Transverse colon (tissue), 4 donors: ENCODE measurements at regions not wholly inside any gene's neighbourhood (a gene's known extent, or its start where the extent isn't known, plus 50 kb on each side); places are given as distances from the start of the nearest gene placed in this dataset.
A peak's percentile ranks its signal among the peaks of the same experiment; 100 is the strongest.

ENCODE experiments used
- DNase-seq: peaks from one replicate; pipeline ENCODE4 v3.0.0-alpha.2; 2019
- H3K27ac ChIP-seq, 4 donors: fragments of 200-600 bp; sonication (generic); 2 replicates each; pipeline ENCODE4 v1.5.1; 2016 to 2018; ENCODE audit warnings: inconsistent platforms in 4 of 4
- H3K27me3 ChIP-seq: fragments of 200-600 bp; sonication (generic); 2 replicates; pipeline ENCODE4 v1.5.1; 2017; ENCODE audit warnings: inconsistent platforms
- H3K36me3 ChIP-seq, 4 donors: fragments of 200-600 bp; sonication (generic); 2 replicates each; pipeline ENCODE4 v1.5.1; 2017 to 2019; ENCODE audit warnings: inconsistent platforms in 4 of 4
- H3K4me1 ChIP-seq, 4 donors: fragments of 200-600 bp; sonication (generic); 2 replicates each; pipeline ENCODE4 v1.5.1; 2017 to 2020; ENCODE audit warnings: inconsistent platforms in 4 of 4
- H3K4me3 ChIP-seq, 4 donors: fragments of 200-600 bp; sonication (generic); 1 replicate in 1 of 4; 2 replicates in 3 of 4; pipeline versions ENCODE4 v1.5.1 to v1.6.1; 2017 to 2019; ENCODE audit warnings: inconsistent platforms in 4 of 4
- H3K9me3 ChIP-seq, 2 donors: fragments of 200-600 bp; sonication (generic); 2 replicates each; pipeline ENCODE4 v1.5.1; 2017 to 2019; ENCODE audit warnings: inconsistent platforms in 2 of 2
- EP300 ChIP-seq: sonication (generic); formaldehyde crosslinking; IDR thresholded peaks from one replicate; pipeline ENCODE4 v1.6.1; 2017; ENCODE audit warnings: antibody characterized with exemption, low read depth
- POLR2A ChIP-seq: fragments of 450-650 bp; IDR thresholded peaks from one replicate; pipeline ENCODE4 v1.6.1; 2016; ENCODE audit warnings: antibody characterized with exemption, mild to moderate bottlenecking, moderate library complexity
- POLR2AphosphoS5 ChIP-seq, 3 donors: sonication (generic); formaldehyde crosslinking; IDR thresholded peaks; one replicate each; pipeline ENCODE4 v1.6.1; 2016; ENCODE audit warnings: antibody characterized with exemption in 3 of 3
- WGBS, 2 donors: methylation state at CpG; one replicate each; pipeline ENCODE4 v1.1.5; 2018; ENCODE audit warnings: low coverage in 1 of 2; 5-methylcytosine and 5-hydroxymethylcytosine counted together
- in situ Hi-C, 4 donors: fragments of 200-750 bp; cut with MboI; loops; one replicate each; pipeline versions ENCODE4 v1.15.0 to v1.15.1; 2017; ENCODE audit warnings: low sequenced_read_pairs in 3 of 4, low pct_ligation_motif_present in 1 of 4, low pct_unique_long_range_greater_than_20kb in 1 of 4
- intact Hi-C: fragments of 100-400 bp; cut with DNase I; formaldehyde crosslinking; loops from one replicate; pipeline ENCODE4 v1.15.1; 2023; ENCODE audit warnings: low total_unique reads
- TF ChIP-seq, protein P1 (sequence below), 5 experiments: fragments of 200-600 bp in 3 of 5; fragments of 450-650 bp in 2 of 5; sonication (generic) in 3 of 5; IDR thresholded peaks; 1 replicate in 2 of 5; 2 replicates in 3 of 5; pipeline ENCODE4 v1.5.1; 2016 to 2017; ENCODE audit warnings: antibody characterized with exemption in 5 of 5, inconsistent platforms in 3 of 5, mild to moderate bottlenecking in 2 of 5, moderate library complexity in 1 of 5

DNA sequence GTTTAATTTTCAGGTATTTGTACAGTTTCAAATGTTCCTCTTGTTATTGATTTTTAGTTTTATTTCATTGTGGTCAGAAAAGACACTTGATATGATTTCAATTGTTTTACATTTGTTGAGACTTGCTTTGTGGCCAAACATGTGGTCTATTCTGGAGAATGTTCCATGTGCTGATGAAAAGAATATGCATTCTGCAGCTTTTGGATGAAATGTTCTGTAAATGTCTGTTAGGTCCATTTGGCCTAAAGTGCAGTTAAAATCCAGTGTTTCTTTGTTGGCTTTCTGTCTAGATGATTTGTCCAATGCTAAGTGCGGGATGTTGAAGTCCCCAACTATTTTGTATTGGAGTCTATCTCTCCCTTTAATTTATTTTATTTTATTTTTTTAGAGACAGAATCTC, 70.5 kb downstream of the ZNF503 start:
- Histone ChIP-seq H3K27ac (no peak overlapping the region), H3K4me1 (no peaks in the 10 kb centered on the region), H3K4me3 (no peak overlapping the region), H3K27me3 (no peaks in the 10 kb centered on the region), H3K36me3 (no peaks in the 10 kb centered on the region), H3K9me3 (no peaks in the 10 kb centered on the region)
- in situ Hi-C loops: no loop called here
- WGBS, 2 donors: 100% methylated on average over 1 of the region's 1 CpG
- TF ChIP-seq, protein P1, sequence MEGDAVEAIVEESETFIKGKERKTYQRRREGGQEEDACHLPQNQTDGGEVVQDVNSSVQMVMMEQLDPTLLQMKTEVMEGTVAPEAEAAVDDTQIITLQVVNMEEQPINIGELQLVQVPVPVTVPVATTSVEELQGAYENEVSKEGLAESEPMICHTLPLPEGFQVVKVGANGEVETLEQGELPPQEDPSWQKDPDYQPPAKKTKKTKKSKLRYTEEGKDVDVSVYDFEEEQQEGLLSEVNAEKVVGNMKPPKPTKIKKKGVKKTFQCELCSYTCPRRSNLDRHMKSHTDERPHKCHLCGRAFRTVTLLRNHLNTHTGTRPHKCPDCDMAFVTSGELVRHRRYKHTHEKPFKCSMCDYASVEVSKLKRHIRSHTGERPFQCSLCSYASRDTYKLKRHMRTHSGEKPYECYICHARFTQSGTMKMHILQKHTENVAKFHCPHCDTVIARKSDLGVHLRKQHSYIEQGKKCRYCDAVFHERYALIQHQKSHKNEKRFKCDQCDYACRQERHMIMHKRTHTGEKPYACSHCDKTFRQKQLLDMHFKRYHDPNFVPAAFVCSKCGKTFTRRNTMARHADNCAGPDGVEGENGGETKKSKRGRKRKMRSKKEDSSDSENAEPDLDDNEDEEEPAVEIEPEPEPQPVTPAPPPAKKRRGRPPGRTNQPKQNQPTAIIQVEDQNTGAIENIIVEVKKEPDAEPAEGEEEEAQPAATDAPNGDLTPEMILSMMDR (IDR thresholded peaks at IDR 0.05): no peak
- no peak for TF ChIP-seq POLR2AphosphoS5 (IDR thresholded peaks at IDR 0.05)
- no peak for TF ChIP-seq POLR2A
- no peak for TF ChIP-seq EP300
- intact Hi-C loops: no loop called here
- DNase-seq: no peak

DNA sequence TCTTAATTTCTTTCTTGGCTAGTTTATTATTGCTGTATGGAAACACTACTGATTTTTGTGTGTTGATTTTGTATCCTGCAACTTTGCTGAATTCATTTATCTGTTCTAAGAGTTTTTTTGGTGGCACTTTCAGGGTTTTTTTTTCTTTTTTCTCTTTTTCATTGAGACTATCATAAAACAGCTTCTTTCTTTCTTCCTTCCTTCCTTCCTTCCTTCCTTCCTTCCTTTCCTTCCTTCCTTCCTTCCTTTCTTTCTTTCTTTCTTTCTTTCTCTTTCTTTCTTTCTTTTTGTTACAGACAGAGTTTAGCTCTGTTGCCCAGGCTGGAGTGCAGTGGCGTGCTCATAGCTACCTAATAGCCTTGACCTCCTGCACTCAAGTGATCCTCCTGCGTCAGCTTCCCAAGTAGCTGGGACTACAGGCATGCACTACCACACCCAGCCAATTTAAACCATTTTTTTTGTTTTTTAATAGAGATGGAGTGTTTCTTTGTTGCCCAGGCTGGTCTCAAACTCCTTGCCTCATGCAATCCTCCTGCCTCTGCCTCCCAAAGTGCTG, 72.3 kb downstream of the ZNF503 start:
- WGBS, 2 donors: 80% methylated on average over 2 of the region's 2 CpGs; no CpG with 5 or more reads in 1 of the 2 donors
- Histone ChIP-seq H3K27me3 (no peaks in the 10 kb centered on the region), H3K36me3 (no peaks in the 10 kb centered on the region), H3K4me1 (no peaks in the 10 kb centered on the region), H3K27ac (no peak overlapping the region), H3K4me3 (no peak overlapping the region), H3K9me3 (no peaks in the 10 kb centered on the region)
- intact Hi-C loops (no loop called here), in situ Hi-C loops (no loop called here)
- no peak for TF ChIP-seq EP300
- no peak for TF ChIP-seq POLR2AphosphoS5 (IDR thresholded peaks at IDR 0.05)
- TF ChIP-seq, protein P1 (IDR thresholded peaks at IDR 0.05): no peak
- TF ChIP-seq POLR2A: no peak
- DNase-seq: no peak

DNA sequence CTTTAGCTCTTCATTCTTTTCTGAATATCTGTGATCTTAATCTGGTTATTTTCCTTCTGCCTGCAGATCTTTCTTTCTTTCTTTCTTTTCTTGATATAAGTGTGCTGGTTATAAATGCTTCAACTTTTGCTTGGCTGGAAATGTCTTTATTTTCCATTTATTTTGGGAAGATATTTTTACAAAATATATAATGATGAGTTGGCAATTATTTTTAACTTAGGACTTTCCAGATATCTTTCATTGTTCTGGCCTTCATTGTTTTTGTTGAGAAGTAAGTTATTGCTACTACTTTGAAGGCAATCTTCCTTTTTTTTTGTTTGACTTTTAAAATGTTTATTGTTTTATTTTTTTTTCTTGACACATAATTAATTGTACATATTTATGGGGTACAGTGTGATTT, 75.3 kb downstream of the ZNF503 start:
- peaks cover 0 to 3% of the 10 kb centered on the region in 2 donors for H3K9me3 ChIP-seq
- no peak overlapping the region for H3K4me3 ChIP-seq
- in situ Hi-C loops: no loop called here
- intact Hi-C loops: no loop called here
- TF ChIP-seq EP300 (no peak), POLR2A (no peak), POLR2AphosphoS5 (IDR thresholded peaks at IDR 0.05) (no peak)
- TF ChIP-seq, protein P1 (IDR thresholded peaks at IDR 0.05): no peak
- H3K27ac ChIP-seq: no peak overlapping the region
- no peaks in the 10 kb centered on the region for H3K36me3 ChIP-seq
- no peak for DNase-seq
- H3K27me3 ChIP-seq: no peaks in the 10 kb centered on the region
- no peaks in the 10 kb centered on the region for H3K4me1 ChIP-seq

DNA sequence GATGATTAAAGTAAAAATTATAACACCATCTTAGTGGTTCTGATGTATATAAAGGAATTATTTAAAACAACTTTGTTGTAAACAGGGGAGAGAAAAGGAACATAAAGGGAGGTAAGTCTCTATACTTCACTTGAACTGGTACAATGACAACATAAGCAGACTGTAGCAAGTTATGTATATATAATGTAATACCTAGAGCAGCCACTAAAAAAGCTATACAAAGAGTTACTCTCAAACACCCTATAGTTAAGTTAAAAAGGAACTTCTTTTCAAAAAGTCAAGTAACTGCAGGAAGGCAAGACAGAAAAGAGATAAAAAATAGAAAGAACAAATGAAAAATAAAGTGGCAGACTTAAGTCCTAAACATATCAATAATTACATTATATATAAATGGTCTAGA, 82.3 kb downstream of the ZNF503 start:
- H3K4me1 ChIP-seq: no peaks in the 10 kb centered on the region
- H3K9me3 ChIP-seq: peaks cover 8 to 13% of the 10 kb centered on the region in 2 donors
- TF ChIP-seq, protein P1 (IDR thresholded peaks at IDR 0.05): peak in 2 of 5 experiments; percentile 5 to 12
- no peak for TF ChIP-seq POLR2A
- intact Hi-C loops (no loop called here), in situ Hi-C loops (no loop called here)
- H3K27ac ChIP-seq: no peak overlapping the region
- no peaks in the 10 kb centered on the region for H3K36me3 ChIP-seq
- no peaks in the 10 kb centered on the region for H3K27me3 ChIP-seq
- H3K4me3 ChIP-seq: no peak overlapping the region
- no peak for DNase-seq
